GM12891 (cell line): ENCODE measurements at regions not wholly inside any gene's neighbourhood (a gene's known extent, or its start where the extent isn't known, plus 50 kb on each side); places are given as distances from the start of the nearest gene placed in this dataset.
"Not testable (repeated sequence)": the region's sequence is repeated elsewhere in the genome, so short reads cannot be mapped to it uniquely, and the experiment has no call there.

ENCODE experiments used
- DNase-seq: peaks from one replicate; pipeline ENCODE4 v3.0.0; 2011; ENCODE audit warnings: low spot score; ENCODE audit not compliant: insufficient read length
- FAIRE-seq: peaks from 2 replicates; lab custom pipeline; 2011; peaks lifted over from hg19 to GRCh38; lab: Jason Lieb, UNC
- PAX5 ChIP-seq: IDR thresholded peaks from 2 replicates; pipeline ENCODE4 v1.6.1; 2011; ENCODE audit warnings: low read length, moderate library complexity, mild to moderate bottlenecking; ENCODE audit not compliant: insufficient read depth, severe bottlenecking
- POLR2A ChIP-seq: IDR thresholded peaks from 2 replicates; pipeline ENCODE4 v1.6.1; 2011; ENCODE audit warnings: low read depth, low read length, control low read depth
- POLR2AphosphoS5 ChIP-seq: IDR thresholded peaks from 2 replicates; pipeline ENCODE4 v1.6.1; 2011; ENCODE audit warnings: low read depth, low read length, control low read depth
- POU2F2 ChIP-seq: IDR thresholded peaks from 2 replicates; pipeline ENCODE4 v1.6.1; 2011; ENCODE audit warnings: low read depth, mild to moderate bottlenecking, control low read depth, low read length, moderate library complexity
- SPI1 ChIP-seq: IDR thresholded peaks from 2 replicates; pipeline ENCODE4 v1.6.1; 2011; ENCODE audit warnings: low read depth, low read length, control low read depth
- TAF1 ChIP-seq: IDR thresholded peaks from 2 replicates; pipeline ENCODE4 v1.6.1; 2011; ENCODE audit warnings: low read depth, low read length, control low read depth

- FAIRE-seq (no peak), DNase-seq (no peak)
- TF ChIP-seq PAX5 (no peak), POLR2AphosphoS5 (no peak), SPI1 (no peak), TAF1 (no peak), POU2F2 (no peak), POLR2A (no peak)
These were observed 151.3 kb downstream of the RTL9 start for GRCh38 chrX:110509755-110510532.

GRCh38 chrX:110511238-110511637 is 152.6 kb downstream of the RTL9 start:
- DNase-seq (no peak), FAIRE-seq (no peak)
- TF ChIP-seq PAX5 (no peak), POU2F2 (no peak), TAF1 (no peak)

- TF ChIP-seq POLR2A (no peak), SPI1 (no peak), POLR2AphosphoS5 (no peak), PAX5 (no peak), TAF1 (no peak), POU2F2 (no peak)
- no peak for DNase-seq
- FAIRE-seq = no peak
These were observed 153.7 kb downstream of the RTL9 start for GRCh38 chrX:110512341-110512740.

DNA sequence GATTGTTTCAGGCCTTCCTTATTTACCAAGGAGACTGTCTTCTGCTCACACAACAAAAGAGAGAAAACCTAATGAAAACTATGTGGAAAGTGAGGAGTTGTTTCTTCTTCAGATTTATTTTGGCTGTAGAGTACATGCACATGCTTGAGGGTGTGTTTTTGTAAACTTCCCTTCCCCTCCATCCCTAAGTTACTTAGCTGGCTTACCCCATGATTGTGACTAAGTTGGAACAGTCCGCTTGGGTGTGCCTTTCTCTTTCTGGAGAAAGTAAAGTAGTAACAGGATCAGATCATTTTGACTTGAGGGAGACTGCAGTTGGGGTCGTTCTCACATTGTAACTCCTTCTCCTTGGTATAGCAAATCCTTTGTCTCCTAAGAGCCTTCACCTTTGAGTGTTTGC is 155.9 kb downstream of the RTL9 start:
- TF ChIP-seq POLR2A (no peak), TAF1 (no peak), POLR2AphosphoS5 (no peak), SPI1 (no peak), PAX5 (no peak), POU2F2 (no peak)
- FAIRE-seq (no peak), DNase-seq (no peak)

DNA sequence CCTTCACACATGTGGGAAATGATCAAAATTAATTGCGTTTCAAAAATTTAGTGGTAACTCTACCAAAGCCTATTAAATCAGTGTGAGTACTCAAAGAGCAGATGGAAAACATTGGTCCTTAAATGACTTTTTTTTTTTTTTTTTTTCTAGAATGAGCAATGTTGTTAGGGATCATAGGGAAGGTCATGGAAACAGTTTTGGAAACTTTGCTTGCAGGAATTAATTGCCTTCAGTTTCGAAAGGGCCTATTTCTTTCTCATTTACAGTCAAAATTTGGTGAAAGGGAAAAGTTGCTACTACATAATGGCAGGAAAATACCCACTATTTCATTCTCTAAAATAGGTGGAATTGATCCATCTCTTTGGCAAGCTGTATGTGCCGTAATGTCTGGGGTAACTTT is 160.9 kb downstream of the RTL9 start:
- FAIRE-seq (no peak), DNase-seq (no peak)
- no peak for TF ChIP-seq SPI1
- no peak for TF ChIP-seq POLR2A
- no peak for TF ChIP-seq POLR2AphosphoS5
- TF ChIP-seq PAX5 = no peak
- TF ChIP-seq POU2F2 = no peak
- TF ChIP-seq TAF1 = no peak

DNA sequence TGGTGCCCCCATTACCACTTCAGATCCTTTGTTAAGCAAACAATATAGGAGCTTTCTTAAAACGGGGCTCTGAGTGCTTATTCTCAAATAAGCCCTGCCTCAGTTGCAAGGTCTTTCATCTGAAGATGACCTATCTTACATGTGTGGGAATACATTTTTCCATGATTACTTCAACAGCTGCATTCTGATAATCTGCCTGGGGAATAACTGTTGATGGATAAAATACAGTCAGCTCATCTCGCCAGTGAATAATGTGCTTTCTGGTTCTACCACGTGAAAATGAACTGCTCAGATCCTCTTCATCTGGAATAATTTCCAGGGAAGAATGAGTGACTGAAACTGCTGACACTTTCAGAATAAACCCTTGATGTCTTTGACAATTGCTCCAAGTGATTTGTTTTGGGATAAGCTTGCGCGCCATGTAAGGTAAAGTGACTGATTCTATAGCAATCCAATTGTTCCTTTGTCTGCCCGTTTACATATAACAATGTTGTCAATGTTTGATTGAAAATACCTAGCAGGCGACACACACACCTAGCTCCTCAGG is 161.3 kb downstream of the RTL9 start:
- TF ChIP-seq SPI1 (no peak), POLR2AphosphoS5 (no peak), TAF1 (no peak), POU2F2 (no peak)
- FAIRE-seq (no peak), DNase-seq (no peak)

DNA sequence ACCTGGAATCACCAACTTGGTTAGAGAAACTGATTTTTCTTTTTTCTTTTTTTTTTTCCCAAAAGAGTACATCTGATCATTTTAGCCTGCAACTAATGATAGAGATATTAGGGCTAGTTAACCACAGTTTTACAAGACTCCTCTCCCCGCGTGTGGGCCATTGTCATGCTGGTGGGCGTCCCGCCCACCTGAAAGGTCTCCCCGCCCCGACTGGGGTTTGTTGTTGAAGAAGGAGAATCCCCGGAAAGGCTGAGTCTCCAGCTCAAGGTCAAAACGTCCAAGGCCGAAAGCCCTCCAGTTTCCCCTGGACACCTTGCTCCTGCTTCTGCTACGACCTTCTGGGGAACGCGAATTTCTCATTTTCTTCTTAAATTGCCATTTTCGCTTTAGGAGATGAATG is 162.0 kb downstream of the RTL9 start:
- DNase-seq, FAIRE-seq: not testable (repeated sequence)

DNA sequence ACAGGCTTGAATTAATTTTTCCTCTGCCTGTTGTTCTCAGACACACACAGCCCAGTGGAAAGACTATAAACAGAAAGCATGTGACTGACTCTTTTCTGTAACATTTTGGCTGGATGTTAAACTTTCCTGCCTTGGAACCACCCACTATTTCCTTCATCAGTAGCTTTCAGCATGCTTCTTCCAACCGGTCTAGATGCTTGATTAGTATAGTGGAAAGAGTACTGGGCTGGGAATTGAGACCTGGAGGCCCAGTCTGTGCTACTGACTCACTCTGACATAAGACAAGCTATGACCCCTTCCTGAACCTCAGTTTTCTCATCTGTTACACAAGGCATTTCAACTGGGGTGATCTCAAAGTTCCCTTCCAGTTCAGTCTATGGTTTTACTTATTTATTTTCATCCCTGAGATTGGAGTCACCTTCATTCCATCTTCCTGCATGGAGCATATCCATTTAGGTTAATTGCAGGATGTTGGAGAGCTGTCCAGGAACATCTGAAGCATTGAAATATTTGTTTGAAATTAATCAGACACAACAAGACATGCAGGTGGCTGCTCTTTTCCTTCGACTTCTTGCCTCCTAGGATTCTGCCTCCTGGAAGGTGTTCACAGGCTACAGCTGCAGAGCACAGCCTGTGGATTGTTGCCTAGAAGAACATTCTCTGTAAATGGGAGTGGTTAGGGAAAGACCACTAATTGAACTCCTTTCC is 173.4 kb downstream of the RTL9 start:
- no peak for TF ChIP-seq TAF1
- TF ChIP-seq SPI1 = no peak
- TF ChIP-seq POLR2AphosphoS5 = no peak
- TF ChIP-seq POU2F2 = no peak
- TF ChIP-seq PAX5 = no peak
- no peak for TF ChIP-seq POLR2A
- no peak for DNase-seq
- FAIRE-seq = no peak

DNA sequence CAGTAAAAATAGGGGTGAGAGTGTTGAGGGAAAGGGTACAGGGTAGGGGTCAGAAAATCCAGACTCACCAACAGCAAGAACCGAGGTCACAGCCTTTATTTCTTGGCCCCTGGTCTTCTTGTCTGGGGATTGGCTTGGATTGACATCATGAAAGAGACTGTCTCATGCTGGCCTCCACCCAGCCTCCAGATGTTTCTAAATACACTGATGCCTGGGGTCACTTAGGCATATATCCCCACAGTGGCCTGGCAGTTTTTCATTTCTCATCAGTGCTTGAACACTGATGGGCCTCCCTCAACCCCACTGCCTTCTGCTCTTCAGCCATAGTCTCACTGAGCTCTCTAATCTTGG is 173.9 kb downstream of the RTL9 start:
- no peak for DNase-seq
- TF ChIP-seq POLR2A (no peak), TAF1 (no peak), POU2F2 (no peak), PAX5 (no peak), POLR2AphosphoS5 (no peak)
- no peak for FAIRE-seq

DNA sequence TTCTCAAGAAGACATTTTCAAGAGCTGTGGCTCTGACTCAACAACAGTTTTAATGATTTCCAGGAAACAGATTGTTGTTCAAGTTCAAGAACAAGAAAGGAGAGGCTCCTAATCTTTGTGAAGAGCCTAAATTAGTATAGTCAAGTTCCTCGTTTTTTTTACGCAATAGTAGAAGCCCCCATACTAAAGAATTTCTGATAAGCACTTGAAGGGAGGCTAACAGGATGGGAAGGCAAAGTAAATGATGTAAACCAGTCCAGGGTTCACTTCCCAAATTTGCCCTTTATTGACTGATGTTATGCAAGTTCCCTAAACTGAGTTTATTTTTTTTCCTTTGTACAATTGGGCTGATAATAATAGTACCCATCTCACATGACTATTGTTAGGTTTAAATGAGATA is 178.2 kb downstream of the RTL9 start:
- no peak for FAIRE-seq
- no peak for DNase-seq

More for the DNA sequence above, 178.2 kb downstream of the RTL9 start:
- TF ChIP-seq POLR2A (no peak), TAF1 (no peak), SPI1 (no peak), PAX5 (no peak)
